Epidermal melanocyte (primary cell): ENCODE measurements at regions not wholly inside any gene's neighbourhood (a gene's known extent, or its start where the extent isn't known, plus 50 kb on each side); places are given as distances from the start of the nearest gene placed in this dataset.
"Not testable (repeated sequence)": the region's sequence is repeated elsewhere in the genome, so short reads cannot be mapped to it uniquely, and the experiment has no call there.

Experiments used
- DNase-seq: peaks from one replicate; pipeline ENCODE4 v3.0.0; 2011; ENCODE audit warnings: low spot score; ENCODE audit not compliant: insufficient read length

DNA sequence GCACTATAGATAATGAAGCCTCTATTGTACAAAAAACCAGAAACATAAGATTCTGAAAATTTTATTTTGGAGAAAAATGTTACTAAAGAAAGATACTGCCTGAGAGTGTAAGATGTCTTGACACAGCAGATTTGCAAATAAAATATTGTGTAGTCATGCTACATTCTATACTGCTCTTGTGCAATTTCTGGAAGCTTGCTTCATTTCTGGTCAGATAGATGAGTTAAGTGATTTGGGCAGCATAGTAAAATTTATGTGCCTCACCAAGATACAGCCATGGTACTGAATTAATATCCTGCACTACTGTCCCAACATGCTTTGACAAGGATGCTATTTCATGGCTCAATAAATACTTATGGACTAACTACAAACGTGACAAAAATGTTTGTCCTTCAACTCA, 55.1 kb upstream of the STARD13 start:
- no peak for DNase-seq

GRCh38 chr13:33341861-33342452, 56.4 kb upstream of the STARD13 start:
- no peak for DNase-seq

DNA sequence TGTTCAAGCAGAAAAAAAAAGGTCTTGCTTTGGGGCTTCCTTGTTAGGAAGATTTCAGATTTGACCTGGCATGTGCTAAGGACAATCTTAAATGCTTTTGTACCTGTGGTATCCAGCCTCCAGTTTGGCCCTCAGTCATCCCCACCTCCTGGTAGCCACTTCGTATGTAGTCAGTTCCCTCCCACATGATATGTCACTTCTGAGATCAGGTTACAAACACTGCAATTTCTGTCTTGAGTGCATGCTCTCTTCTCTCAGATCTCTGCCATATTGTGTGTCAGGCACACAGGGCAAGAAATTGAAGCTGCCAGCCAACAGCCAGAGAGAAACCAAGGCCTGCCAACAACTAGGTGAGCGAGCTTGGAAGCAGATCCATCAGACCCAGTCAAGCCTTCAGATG, 60.3 kb upstream of the STARD13 start:
- no peak for DNase-seq

GRCh38 chr13:33347861-33348260, 62.3 kb upstream of the STARD13 start:
- DNase-seq, result no peak

DNA sequence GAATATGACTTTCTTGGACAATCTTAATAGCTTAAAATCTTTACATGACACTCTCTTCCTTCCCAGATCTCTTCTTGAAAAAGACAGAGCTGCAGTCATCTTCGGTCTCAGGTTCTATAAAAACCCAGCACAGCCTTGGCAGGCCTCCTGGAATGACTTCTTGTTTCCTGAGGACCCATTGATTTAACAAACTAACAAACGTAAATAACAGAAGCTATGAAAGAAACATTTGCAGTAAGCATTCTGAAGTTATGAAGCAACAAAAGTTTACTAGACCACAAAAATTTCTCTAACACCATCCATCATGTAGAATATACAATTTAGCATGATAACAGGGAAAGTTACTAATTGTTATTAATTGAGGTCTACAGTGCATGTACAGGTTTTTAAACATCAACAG, 62.8 kb upstream of the STARD13 start:
- peak; percentile 36 for DNase-seq

- DNase-seq, result no peak
Measured at GRCh38 chr13:33349288-33349985, 63.9 kb upstream of the STARD13 start.

DNA sequence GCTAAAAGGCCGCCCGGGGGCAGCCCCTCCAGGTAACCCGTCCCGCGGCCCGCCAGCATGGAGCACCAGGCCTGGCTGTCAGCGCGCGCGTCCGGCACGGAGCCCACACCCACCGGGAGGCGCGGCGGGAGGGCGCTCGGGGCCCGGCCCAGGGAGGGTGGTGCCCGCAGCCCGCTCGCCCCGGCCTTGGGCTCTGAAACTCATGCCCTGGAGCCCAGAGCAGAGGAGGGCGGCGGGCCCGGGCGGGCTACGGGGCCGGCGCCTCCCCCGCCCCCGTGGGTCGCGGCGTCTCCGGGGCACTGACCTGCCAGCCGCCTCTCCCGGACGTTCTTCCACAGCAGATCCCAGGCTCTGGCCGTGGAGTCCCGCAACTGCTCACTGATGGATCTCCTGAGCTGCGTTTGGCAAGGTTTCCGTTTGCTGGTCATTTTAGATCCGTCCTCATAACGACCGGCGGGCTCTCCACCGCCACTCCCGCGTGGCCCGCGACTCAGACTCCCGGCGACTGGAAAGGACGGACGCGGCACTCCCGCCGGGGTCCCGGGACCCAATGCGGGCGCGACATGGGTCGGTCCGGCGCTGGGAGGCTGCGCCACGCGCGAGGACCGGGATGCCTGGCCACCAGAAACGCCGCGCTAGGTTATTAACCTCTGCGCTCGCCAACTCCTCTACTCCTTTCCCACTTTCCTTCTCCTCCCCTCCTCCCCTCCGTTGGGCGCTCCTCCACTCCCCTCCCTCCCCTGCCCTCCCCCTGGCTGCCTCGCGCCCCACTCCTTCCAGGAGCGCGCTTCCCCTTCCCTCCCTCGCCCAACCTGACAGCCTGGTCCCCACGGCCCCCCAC, 64.7 kb upstream of the STARD13 start:
- peak; percentile 21 for DNase-seq

DNA sequence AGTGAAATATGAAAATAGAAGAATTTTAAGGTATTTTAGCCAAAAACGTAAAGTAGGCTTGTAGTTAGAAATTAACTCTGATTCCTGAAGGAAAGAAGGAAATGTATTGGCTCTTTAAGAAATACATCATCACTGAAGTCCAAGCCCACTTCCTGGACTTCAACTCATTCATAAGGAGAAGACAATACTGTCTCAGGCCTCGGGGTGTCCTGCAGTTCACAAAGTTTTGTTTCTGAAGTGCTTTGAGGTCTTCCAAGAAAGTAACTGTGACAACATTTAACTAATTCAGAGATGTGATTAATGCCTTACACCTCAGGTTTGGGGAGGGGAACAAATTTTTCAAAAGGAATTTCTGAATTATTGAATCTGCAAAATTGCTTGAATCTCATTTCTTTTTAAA, 65.8 kb upstream of the STARD13 start:
- DNase-seq, result peak; percentile 23

GRCh38 chr13:33352041-33352440, 66.5 kb upstream of the STARD13 start:
- DNase-seq, result no peak

- no peak for DNase-seq
Measured at GRCh38 chr13:33352526-33352925, 67.0 kb upstream of the STARD13 start.

GRCh38 chr13:33353210-33353609, 67.7 kb upstream of the STARD13 start:
- no peak for DNase-seq

GRCh38 chr13:33353646-33354045, 68.1 kb upstream of the STARD13 start:
- DNase-seq, result no peak

DNA sequence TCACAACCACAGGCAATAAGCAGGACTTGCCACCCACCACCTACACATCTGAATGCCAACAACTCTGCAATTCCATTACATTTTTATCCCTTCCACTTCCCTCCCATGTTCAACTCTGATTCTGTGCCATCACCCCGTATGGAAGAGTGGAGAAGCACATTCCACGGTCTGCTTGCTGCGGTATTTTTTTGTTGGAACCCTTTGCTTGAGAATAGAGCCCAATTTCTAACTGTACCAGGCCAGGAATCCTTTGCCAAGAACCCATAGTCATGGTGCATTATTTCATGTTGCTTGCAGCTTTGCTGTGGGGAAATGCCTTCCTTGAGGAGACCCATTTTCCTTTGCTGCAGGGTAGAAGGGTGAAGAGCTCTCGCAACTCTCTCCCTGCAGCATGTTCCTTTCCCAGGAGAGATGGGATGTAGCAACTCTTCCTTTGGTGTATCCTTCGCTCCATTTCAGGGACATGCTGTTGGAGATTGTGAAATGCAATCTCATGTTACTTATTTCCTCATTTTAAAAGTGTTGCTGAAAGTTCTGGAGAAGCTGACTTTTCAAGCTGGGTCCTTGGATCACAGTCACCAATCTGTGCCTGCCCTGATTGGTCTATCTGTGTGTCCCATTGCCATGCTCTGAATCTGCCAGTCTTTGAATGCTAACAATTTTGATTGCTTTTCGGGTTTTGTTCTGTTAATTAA, 69.8 kb upstream of the STARD13 start:
- DNase-seq, result peak; percentile 19

DNA sequence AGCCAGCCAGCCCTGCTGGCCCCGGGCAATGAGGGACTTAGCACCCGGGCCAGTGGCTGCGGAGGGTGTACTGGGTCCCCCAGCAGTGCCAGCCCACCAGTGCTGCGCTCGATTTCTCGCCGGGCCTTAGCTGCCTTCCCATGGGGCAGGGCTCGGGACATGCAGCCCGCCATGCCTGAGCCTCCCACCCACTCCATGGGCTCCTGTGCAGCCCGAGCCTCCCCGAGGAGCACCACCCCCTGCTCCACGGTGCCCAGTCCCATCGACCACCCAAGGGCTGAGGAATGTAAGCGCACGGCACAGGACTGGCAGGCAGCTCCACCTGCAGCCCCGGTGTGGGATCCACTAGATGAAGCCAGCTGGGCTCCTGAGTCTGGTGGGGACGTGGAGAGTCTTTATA, 72.5 kb upstream of the STARD13 start:
- not testable (repeated sequence) for DNase-seq

GRCh38 chr13:33362986-33363727, 77.6 kb upstream of the STARD13 start:
- DNase-seq, result no peak

DNA sequence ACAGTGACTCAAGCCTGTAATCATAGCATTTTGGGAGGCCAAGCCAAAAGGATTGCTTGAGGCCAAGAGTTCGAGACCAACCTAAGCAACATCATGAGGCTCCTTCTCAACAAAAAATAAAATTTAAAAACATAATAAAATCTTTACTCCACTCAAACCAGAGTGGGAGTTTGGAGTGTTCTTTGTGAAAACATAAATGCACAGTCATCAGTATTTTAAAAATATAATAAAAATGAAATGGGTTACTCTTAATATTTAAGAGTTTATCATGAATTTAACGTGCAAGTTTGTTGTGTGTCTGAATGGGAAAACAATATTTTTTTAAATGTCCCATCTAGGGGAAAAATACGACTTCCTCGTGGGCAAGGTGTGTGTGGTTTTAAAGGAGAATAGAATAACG, 78.6 kb upstream of the STARD13 start:
- DNase-seq, result no peak

- no peak for DNase-seq
Measured at GRCh38 chr13:33366469-33367062, 81.0 kb upstream of the STARD13 start.

DNA sequence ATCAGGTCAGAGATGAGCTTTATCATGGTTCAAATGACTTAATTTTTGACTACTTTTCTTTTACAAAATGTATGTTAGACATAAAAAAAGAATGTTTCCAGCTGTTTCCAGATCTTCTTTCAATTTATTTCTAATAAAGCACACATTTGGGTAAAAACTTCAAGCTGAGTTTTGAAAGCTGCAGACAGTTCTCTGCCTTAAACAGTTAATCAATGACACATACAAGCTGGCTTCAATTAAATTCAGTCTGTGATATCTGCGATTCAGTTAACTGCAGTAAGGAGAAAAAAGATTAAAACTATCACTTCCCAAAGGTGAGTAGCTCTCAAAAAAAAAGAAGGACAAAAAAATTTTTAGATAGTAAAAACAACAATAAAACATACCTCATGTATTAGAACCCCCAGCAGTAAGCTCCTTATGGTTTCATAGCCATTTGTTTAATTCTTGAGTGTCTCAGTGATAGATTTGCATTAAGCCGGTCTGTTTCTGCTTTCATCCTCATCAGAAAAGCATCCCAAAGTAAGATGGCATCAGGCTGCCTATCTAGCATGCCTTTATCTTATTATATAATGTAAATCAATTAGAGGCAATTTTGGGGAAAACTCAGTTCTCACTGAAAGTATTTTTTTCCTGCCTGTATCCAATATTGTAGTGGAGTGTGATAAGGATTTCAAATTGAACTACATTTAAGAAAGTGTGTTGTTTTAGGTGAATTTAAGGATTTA, 81.8 kb upstream of the STARD13 start:
- no peak for DNase-seq

DNA sequence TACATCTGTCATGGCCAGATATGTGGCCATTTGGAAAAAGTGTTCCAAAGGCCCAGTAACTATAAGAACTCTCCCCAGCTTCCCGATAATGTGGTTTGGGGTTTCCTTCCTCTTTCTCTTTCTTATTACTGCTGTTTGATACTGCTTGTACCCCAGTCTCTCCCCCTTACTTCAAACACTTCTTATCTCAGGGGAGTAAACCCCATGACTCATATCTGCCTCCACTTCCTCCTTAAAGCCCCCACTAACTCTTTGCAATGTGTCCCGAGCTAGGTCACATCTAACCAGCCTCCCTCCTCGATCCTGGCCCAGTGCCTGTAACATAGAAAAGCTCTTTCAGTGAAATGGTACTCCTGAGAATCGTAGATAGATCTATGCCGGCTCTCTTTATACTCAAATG, 82.4 kb upstream of the STARD13 start:
- DNase-seq, result no peak

DNA sequence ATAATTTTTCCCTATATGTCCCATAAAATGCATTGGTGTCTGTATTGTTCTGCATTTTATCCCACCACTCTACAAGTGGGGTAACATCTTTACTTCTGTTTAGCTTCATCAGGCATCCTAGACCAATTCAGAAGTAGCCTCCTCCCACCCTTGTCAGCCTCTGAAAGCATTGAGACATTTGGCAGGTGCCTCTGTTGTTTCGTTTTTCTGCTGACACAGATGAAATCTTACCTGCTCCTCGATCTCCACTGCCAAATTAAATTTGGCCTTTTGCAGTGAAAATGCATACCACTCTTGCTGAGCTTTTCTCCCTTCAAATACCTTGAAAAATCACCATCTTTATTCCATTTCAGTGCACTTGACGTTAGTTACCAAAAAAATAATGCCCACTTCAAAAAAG, 83.5 kb upstream of the STARD13 start:
- DNase-seq, result no peak
